Osteoblast (primary cell): ENCODE measurements at regions not wholly inside any gene's neighbourhood (a gene's known extent, or its start where the extent isn't known, plus 50 kb on each side); places are given as distances from the start of the nearest gene placed in this dataset.
A peak's percentile ranks its signal among the peaks of the same experiment; 100 is the strongest.

ENCODE experiments used
- DNase-seq: peaks from one replicate; pipeline ENCODE4 v3.0.0; 2011; ENCODE audit warnings: low spot score, mixed read lengths; ENCODE audit not compliant: insufficient read length; ENCODE audit errors: missing footprints
- H2AFZ ChIP-seq: 2 replicates; pipeline ENCODE4 v1.6.0; 2011; ENCODE audit warnings: mild to moderate bottlenecking, low read length
- H3K27ac ChIP-seq: 2 replicates; pipeline ENCODE4 v1.5.1; 2011; ENCODE audit warnings: mild to moderate bottlenecking, low read depth, low read length, moderate library complexity
- H3K27me3 ChIP-seq: 2 replicates; pipeline ENCODE4 v1.6.0; 2012; ENCODE audit warnings: mild to moderate bottlenecking, control low read depth, inconsistent platforms, low read length, moderate library complexity; ENCODE audit not compliant: insufficient read depth
- H3K36me3 ChIP-seq: 2 replicates; pipeline ENCODE4 v1.5.1; 2011; ENCODE audit warnings: mild to moderate bottlenecking, low read length, control low read depth, moderate library complexity; ENCODE audit not compliant: insufficient read depth
- H3K4me1 ChIP-seq: 2 replicates; pipeline ENCODE4 v1.5.1; 2011; ENCODE audit warnings: mild to moderate bottlenecking, low read length, control low read depth, moderate library complexity; ENCODE audit not compliant: insufficient read depth
- H3K4me2 ChIP-seq: 2 replicates; pipeline ENCODE4 v1.6.0; 2011; ENCODE audit warnings: mild to moderate bottlenecking, low read length; ENCODE audit not compliant: insufficient read depth
- H3K4me3 ChIP-seq: fragments of 200-600 bp; sonication (generic); 3 replicates; pipeline ENCODE4 v1.5.1; 2012; ENCODE audit warnings: mild to moderate bottlenecking, low read length, inconsistent platforms; ENCODE audit not compliant: insufficient read depth
- H3K79me2 ChIP-seq: 2 replicates; pipeline ENCODE4 v1.6.0; 2012; ENCODE audit warnings: mild to moderate bottlenecking, low read length, control low read depth, inconsistent platforms; ENCODE audit not compliant: insufficient read depth
- H3K9me3 ChIP-seq: 2 replicates; pipeline ENCODE4 v1.5.1; 2011; ENCODE audit warnings: low read depth, low read length, control low read depth
- H4K20me1 ChIP-seq: 2 replicates; pipeline ENCODE4 v1.6.0; 2012; ENCODE audit warnings: mild to moderate bottlenecking, low read length, control low read depth; ENCODE audit not compliant: insufficient read depth
- CTCF ChIP-seq: IDR thresholded peaks from 2 replicates; pipeline ENCODE4 v1.5.1; 2011; ENCODE audit warnings: mild to moderate bottlenecking, low read depth, low read length, moderate library complexity; ENCODE audit errors: extremely low read depth

GRCh38 chr1:69284508-69284907, 283.2 kb upstream of the LRRC7 start:
- no peak for TF ChIP-seq CTCF
- no peaks in the 10 kb centered on the region for H4K20me1 ChIP-seq
- no peak overlapping the region for H3K4me2 ChIP-seq
- H3K4me3 ChIP-seq: no peak overlapping the region
- H3K4me1 ChIP-seq: no peaks in the 10 kb centered on the region
- H3K27me3 ChIP-seq: no peaks in the 10 kb centered on the region
- no peak for DNase-seq
- H3K36me3 ChIP-seq: no peaks in the 10 kb centered on the region
- no peak overlapping the region for H3K27ac ChIP-seq
- no peak overlapping the region for H2AFZ ChIP-seq
- H3K79me2 ChIP-seq: no peaks in the 10 kb centered on the region
- H3K9me3 ChIP-seq: no peaks in the 10 kb centered on the region

GRCh38 chr1:69288416-69288815, 279.3 kb upstream of the LRRC7 start:
- Histone ChIP-seq H3K4me2 (no peak overlapping the region), H3K4me3 (no peak overlapping the region), H3K9me3 (no peaks in the 10 kb centered on the region), H2AFZ (no peak overlapping the region), H3K79me2 (no peaks in the 10 kb centered on the region), H3K27ac (no peak overlapping the region), H3K27me3 (no peaks in the 10 kb centered on the region), H3K4me1 (no peaks in the 10 kb centered on the region), H3K36me3 (no peaks in the 10 kb centered on the region), H4K20me1 (no peaks in the 10 kb centered on the region)
- DNase-seq: no peak
- TF ChIP-seq CTCF: no peak

- H3K4me3 ChIP-seq: no peak overlapping the region
- TF ChIP-seq CTCF: no peak
Observed at GRCh38 chr1:69290291-69290690, 277.4 kb upstream of the LRRC7 start.

GRCh38 chr1:69291541-69291940, 276.2 kb upstream of the LRRC7 start:
- no peak for DNase-seq
- Histone ChIP-seq H3K79me2 (no peaks in the 10 kb centered on the region), H3K4me1 (no peaks in the 10 kb centered on the region), H3K36me3 (no peaks in the 10 kb centered on the region), H4K20me1 (no peaks in the 10 kb centered on the region), H3K4me3 (no peak overlapping the region), H3K9me3 (no peaks in the 10 kb centered on the region), H3K27ac (no peak overlapping the region), H3K4me2 (no peak overlapping the region), H3K27me3 (no peaks in the 10 kb centered on the region), H2AFZ (no peak overlapping the region)
- TF ChIP-seq CTCF: no peak

More at GRCh38 chr1:69290291-69290690, 277.4 kb upstream of the LRRC7 start:
- Histone ChIP-seq H3K79me2 (no peaks in the 10 kb centered on the region), H3K4me2 (no peak overlapping the region), H2AFZ (no peak overlapping the region), H3K27ac (no peak overlapping the region), H3K9me3 (no peaks in the 10 kb centered on the region), H3K36me3 (no peaks in the 10 kb centered on the region), H3K4me1 (no peaks in the 10 kb centered on the region), H4K20me1 (no peaks in the 10 kb centered on the region), H3K27me3 (no peaks in the 10 kb centered on the region)
- peak; percentile 18 for DNase-seq
